Breast epithelium (tissue), 3 donors: ENCODE measurements at regions not wholly inside any gene's neighbourhood (a gene's known extent, or its start where the extent isn't known, plus 50 kb on each side); places are given as distances from the start of the nearest gene placed in this dataset.

Source experiments
- CTCF ChIP-seq, 3 donors: fragments of 450-650 bp; IDR thresholded peaks; one replicate each; pipeline ENCODE4 v1.5.1; 2016 to 2017; ENCODE audit warnings: antibody characterized with exemption in 3 of 3, mild to moderate bottlenecking in 3 of 3, moderate library complexity in 3 of 3
- POLR2A ChIP-seq: fragments of 450-650 bp; IDR thresholded peaks from one replicate; pipeline ENCODE4 v1.6.1; 2016; ENCODE audit warnings: antibody characterized with exemption, mild to moderate bottlenecking, moderate library complexity

GRCh38 chr1:14352897-14353296, 245.6 kb upstream of the KAZN start:
- TF ChIP-seq CTCF (IDR thresholded peaks at IDR 0.05), result no peak
- TF ChIP-seq POLR2A, result no peak
